SH-SY5Y (cell line): ENCODE measurements at regions not wholly inside any gene's neighbourhood (a gene's known extent, or its start where the extent isn't known, plus 50 kb on each side); places are given as distances from the start of the nearest gene placed in this dataset.

Experiments
- GATA2 ChIP-seq: IDR thresholded peaks from 2 replicates; pipeline ENCODE4 v1.6.1; 2011; ENCODE audit warnings: mild to moderate bottlenecking, low read depth, low read length
- GATA3 ChIP-seq: IDR thresholded peaks from 2 replicates; pipeline ENCODE4 v1.6.1; 2011; ENCODE audit warnings: low read depth, mild to moderate bottlenecking, low read length, moderate library complexity

- TF ChIP-seq GATA3 (no peak), GATA2 (no peak)
Observed at GRCh38 chr16:73794994-73795393, 501.6 kb upstream of the PSMD7 start.
